Embryonic facial prominence (tissue), 1 donor: ENCODE measurements at regions not wholly inside any gene's neighbourhood (a gene's known extent, or its start where the extent isn't known, plus 50 kb on each side); places are given as distances from the start of the nearest gene placed in this dataset.

Experiments used
- DNase-seq: peaks from one replicate; pipeline ENCODE4 v3.0.0-alpha.2; 2016; ENCODE audit errors: extremely low spot score

- peak; percentile 63 for DNase-seq
Measured at GRCh38 chrX:2608638-2609430, 82.3 kb upstream of the CD99 start.

GRCh38 chrX:2607113-2607512 lies 84.0 kb upstream of the CD99 start:
- DNase-seq, result no peak

GRCh38 chrX:2600564-2600963 lies 90.5 kb upstream of the CD99 start:
- no peak for DNase-seq

- no peak for DNase-seq
Measured at GRCh38 chrX:2596555-2597255, 94.4 kb upstream of the CD99 start.

GRCh38 chrX:2596045-2596444 lies 95.0 kb upstream of the CD99 start:
- no peak for DNase-seq

GRCh38 chrX:2595258-2595657 lies 94.5 kb upstream of the DHRSX start:
- DNase-seq, result no peak

GRCh38 chrX:2594491-2594890 lies 93.7 kb upstream of the DHRSX start:
- no peak for DNase-seq

- DNase-seq, result no peak
Measured at GRCh38 chrX:2592279-2592678, 91.5 kb upstream of the DHRSX start.

- no peak for DNase-seq
Measured at GRCh38 chrX:2589186-2590020, 88.6 kb upstream of the DHRSX start.

GRCh38 chrX:2588049-2588448 lies 87.3 kb upstream of the DHRSX start:
- DNase-seq, result no peak

GRCh38 chrX:2587146-2587545 lies 86.4 kb upstream of the DHRSX start:
- no peak for DNase-seq

- no peak for DNase-seq
Measured at GRCh38 chrX:2585158-2585470, 84.3 kb upstream of the DHRSX start.

- no peak for DNase-seq
Measured at GRCh38 chrX:2584251-2585157, 83.7 kb upstream of the DHRSX start.

- DNase-seq, result no peak
Measured at GRCh38 chrX:2583194-2584162, 82.7 kb upstream of the DHRSX start.

- no peak for DNase-seq
Measured at GRCh38 chrX:2582667-2583066, 81.9 kb upstream of the DHRSX start.

- DNase-seq, result no peak
Measured at GRCh38 chrX:2581296-2581695, 80.5 kb upstream of the DHRSX start.

- DNase-seq, result no peak
Measured at GRCh38 chrX:2578864-2579263, 78.1 kb upstream of the DHRSX start.

- DNase-seq, result peak; percentile 12
Measured at GRCh38 chrX:2577844-2578466, 77.2 kb upstream of the DHRSX start.

GRCh38 chrX:2576793-2577192 lies 76.0 kb upstream of the DHRSX start:
- DNase-seq, result no peak

GRCh38 chrX:2574271-2574670 lies 73.5 kb upstream of the DHRSX start:
- no peak for DNase-seq
